Tibial nerve (tissue), 3 donors: ENCODE measurements at regions not wholly inside any gene's neighbourhood (a gene's known extent, or its start where the extent isn't known, plus 50 kb on each side); places are given as distances from the start of the nearest gene placed in this dataset.

Source experiments
- CTCF ChIP-seq, 5 experiments: fragments of 200-600 bp in 3 of 5; fragments of 450-650 bp in 2 of 5; sonication (generic) in 3 of 5; IDR thresholded peaks; one replicate each; pipeline ENCODE4 v1.5.1; 2016 to 2019; ENCODE audit warnings: antibody characterized with exemption in 5 of 5, mild to moderate bottlenecking in 3 of 5, moderate library complexity in 2 of 5
- POLR2A ChIP-seq, 2 donors: fragments of 450-650 bp; IDR thresholded peaks; one replicate each; pipeline ENCODE4 v1.6.1; 2017; ENCODE audit warnings: antibody characterized with exemption in 2 of 2, mild to moderate bottlenecking in 2 of 2, moderate library complexity in 2 of 2

GRCh38 chr2:226132323-226133215, 667.1 kb downstream of the IRS1 start:
- TF ChIP-seq CTCF (IDR thresholded peaks at IDR 0.05) (no peak), POLR2A (IDR thresholded peaks at IDR 0.05) (no peak)
